ENCODE measurements at regions not wholly inside any gene's neighbourhood (a gene's known extent, or its start where the extent isn't known, plus 50 kb on each side); places are given as distances from the start of the nearest gene placed in this dataset.

DNA sequence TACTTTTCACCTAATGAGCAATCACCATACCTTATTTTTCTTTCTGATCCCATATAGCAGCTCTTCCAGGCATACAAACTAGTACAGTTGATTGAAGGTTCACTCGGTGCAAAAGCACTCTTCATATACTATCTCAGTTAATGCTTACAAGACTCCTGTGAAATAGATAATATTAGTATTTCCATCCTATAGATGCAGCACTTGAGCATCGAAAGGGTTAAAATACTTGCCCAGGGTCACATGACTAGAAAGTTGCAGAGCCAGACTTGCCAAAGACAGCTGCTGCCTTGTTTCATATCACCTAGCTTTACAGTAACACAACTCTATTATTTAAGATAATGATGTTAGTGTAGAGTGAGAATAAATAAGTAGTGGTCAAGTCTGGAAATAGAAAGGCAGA, 466.0 kb upstream of the TNP1 start (continued):
- TF ChIP-seq, protein P1, sequence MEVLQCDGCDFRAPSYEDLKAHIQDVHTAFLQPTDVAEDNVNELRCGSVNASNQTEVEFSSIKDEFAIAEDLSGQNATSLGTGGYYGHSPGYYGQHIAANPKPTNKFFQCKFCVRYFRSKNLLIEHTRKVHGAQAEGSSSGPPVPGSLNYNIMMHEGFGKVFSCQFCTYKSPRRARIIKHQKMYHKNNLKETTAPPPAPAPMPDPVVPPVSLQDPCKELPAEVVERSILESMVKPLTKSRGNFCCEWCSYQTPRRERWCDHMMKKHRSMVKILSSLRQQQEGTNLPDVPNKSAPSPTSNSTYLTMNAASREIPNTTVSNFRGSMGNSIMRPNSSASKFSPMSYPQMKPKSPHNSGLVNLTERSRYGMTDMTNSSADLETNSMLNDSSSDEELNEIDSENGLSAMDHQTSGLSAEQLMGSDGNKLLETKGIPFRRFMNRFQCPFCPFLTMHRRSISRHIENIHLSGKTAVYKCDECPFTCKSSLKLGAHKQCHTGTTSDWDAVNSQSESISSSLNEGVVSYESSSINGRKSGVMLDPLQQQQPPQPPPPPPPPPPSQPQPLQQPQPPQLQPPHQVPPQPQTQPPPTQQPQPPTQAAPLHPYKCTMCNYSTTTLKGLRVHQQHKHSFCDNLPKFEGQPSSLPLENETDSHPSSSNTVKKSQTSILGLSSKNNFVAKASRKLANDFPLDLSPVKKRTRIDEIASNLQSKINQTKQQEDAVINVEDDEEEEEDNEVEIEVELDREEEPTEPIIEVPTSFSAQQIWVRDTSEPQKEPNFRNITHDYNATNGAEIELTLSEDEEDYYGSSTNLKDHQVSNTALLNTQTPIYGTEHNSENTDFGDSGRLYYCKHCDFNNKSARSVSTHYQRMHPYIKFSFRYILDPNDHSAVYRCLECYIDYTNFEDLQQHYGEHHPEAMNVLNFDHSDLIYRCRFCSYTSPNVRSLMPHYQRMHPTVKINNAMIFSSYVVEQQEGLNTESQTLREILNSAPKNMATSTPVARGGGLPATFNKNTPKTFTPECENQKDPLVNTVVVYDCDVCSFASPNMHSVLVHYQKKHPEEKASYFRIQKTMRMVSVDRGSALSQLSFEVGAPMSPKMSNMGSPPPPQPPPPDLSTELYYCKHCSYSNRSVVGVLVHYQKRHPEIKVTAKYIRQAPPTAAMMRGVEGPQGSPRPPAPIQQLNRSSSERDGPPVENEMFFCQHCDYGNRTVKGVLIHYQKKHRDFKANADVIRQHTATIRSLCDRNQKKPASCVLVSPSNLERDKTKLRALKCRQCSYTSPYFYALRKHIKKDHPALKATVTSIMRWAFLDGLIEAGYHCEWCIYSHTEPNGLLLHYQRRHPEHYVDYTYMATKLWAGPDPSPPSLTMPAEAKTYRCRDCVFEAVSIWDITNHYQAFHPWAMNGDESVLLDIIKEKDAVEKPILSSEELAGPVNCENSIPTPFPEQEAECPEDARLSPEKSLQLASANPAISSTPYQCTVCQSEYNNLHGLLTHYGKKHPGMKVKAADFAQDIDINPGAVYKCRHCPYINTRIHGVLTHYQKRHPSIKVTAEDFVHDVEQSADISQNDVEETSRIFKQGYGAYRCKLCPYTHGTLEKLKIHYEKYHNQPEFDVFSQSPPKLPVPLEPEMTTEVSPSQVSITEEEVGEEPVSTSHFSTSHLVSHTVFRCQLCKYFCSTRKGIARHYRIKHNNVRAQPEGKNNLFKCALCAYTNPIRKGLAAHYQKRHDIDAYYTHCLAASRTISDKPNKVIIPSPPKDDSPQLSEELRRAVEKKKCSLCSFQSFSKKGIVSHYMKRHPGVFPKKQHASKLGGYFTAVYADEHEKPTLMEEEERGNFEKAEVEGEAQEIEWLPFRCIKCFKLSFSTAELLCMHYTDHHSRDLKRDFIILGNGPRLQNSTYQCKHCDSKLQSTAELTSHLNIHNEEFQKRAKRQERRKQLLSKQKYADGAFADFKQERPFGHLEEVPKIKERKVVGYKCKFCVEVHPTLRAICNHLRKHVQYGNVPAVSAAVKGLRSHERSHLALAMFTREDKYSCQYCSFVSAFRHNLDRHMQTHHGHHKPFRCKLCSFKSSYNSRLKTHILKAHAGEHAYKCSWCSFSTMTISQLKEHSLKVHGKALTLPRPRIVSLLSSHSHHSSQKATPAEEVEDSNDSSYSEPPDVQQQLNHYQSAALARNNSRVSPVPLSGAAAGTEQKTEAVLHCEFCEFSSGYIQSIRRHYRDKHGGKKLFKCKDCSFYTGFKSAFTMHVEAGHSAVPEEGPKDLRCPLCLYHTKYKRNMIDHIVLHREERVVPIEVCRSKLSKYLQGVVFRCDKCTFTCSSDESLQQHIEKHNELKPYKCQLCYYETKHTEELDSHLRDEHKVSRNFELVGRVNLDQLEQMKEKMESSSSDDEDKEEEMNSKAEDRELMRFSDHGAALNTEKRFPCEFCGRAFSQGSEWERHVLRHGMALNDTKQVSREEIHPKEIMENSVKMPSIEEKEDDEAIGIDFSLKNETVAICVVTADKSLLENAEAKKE (CRISPR knock-in tag; IDR thresholded peaks at IDR 0.05): no peak

DNA sequence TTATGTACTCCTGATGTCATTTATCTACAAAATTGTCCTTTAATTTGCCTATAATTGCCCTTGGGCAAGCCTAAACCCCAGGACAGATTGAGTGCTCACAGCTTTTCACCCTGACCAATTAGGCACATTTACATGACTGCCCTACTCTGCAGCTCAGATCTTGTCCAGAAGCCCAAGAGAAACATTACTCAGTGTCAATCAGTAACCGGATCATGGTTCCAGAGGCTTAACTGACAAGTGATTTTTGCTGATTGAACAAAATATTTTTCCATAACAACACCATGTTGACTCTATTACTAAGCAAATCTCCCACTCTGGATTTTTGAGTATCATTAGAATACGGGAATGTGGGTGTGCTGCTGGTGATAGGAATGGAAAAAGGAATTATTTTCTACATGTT, 465.4 kb upstream of the TNP1 start:
- H3K27me3 Mint-ChIP-seq (ENCODE audit: insufficient read depth, low read depth, poor library complexity): no peaks in the 10 kb centered on the region
- TF ChIP-seq NANOG (IDR thresholded peaks at IDR 0.05; ENCODE audit: borderline replicate concordance) (no peak), STAT1 (IDR thresholded peaks at IDR 0.05; ENCODE audit: unreplicated experiment) (no peak), EZH2 (IDR thresholded peaks at IDR 0.05; ENCODE audit: low read depth, unreplicated experiment) (no peak), EZH2phosphoT487 (IDR thresholded peaks at IDR 0.05; ENCODE audit: unreplicated experiment) (no peak)
- TF ChIP-seq, protein P1 (CRISPR knock-in tag; IDR thresholded peaks at IDR 0.05): no peak
- TF ChIP-seq, protein P2, sequence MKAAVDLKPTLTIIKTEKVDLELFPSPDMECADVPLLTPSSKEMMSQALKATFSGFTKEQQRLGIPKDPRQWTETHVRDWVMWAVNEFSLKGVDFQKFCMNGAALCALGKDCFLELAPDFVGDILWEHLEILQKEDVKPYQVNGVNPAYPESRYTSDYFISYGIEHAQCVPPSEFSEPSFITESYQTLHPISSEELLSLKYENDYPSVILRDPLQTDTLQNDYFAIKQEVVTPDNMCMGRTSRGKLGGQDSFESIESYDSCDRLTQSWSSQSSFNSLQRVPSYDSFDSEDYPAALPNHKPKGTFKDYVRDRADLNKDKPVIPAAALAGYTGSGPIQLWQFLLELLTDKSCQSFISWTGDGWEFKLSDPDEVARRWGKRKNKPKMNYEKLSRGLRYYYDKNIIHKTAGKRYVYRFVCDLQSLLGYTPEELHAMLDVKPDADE (IDR thresholded peaks at IDR 0.05): no peak
- TF ChIP-seq, protein P3, sequence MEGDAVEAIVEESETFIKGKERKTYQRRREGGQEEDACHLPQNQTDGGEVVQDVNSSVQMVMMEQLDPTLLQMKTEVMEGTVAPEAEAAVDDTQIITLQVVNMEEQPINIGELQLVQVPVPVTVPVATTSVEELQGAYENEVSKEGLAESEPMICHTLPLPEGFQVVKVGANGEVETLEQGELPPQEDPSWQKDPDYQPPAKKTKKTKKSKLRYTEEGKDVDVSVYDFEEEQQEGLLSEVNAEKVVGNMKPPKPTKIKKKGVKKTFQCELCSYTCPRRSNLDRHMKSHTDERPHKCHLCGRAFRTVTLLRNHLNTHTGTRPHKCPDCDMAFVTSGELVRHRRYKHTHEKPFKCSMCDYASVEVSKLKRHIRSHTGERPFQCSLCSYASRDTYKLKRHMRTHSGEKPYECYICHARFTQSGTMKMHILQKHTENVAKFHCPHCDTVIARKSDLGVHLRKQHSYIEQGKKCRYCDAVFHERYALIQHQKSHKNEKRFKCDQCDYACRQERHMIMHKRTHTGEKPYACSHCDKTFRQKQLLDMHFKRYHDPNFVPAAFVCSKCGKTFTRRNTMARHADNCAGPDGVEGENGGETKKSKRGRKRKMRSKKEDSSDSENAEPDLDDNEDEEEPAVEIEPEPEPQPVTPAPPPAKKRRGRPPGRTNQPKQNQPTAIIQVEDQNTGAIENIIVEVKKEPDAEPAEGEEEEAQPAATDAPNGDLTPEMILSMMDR (conservative IDR thresholded peaks at IDR 0.05; ENCODE audit: low read depth in 2 of 2): no peak

More for the DNA sequence above, 465.4 kb upstream of the TNP1 start:
- Histone ChIP-seq H3K79me2 (replicated peaks; ENCODE audit: insufficient read depth) (no peaks in the 10 kb centered on the region), H4K20me1 (replicated peaks; ENCODE audit: insufficient read depth) (no peaks in the 10 kb centered on the region), H3K4me1 (ENCODE audit: insufficient read depth) (peaks cover 5% of the 10 kb centered on the region), H3K9me2 (ENCODE audit: insufficient read depth) (no peaks in the 10 kb centered on the region), H3K27me3 (ENCODE audit: insufficient read depth) (no peaks in the 10 kb centered on the region), H3F3A (replicated peaks; ENCODE audit: low read depth) (no peaks in the 10 kb centered on the region), H3K4me3 (no peak overlapping the region), H3K27ac (ENCODE audit: low read depth) (no peak overlapping the region), H3K4me2 (no peak overlapping the region), H2AFZ (no peak overlapping the region), H3K36me3 (ENCODE audit: insufficient read depth) (no peaks in the 10 kb centered on the region)
- peaks cover 14% of the 10 kb centered on the region; the same call in 2 of the 3 replicates for H3K4me1 Mint-ChIP-seq
- H3K36me3 Mint-ChIP-seq (ENCODE audit: low read depth): no peaks in the 10 kb centered on the region
- H3K27ac Mint-ChIP-seq: no peak overlapping the region
- ATAC-seq: no peak
- H3K9me3 Mint-ChIP-seq: peaks cover 3% of the 10 kb centered on the region; the same call in 1 of the 3 replicates
- H3K4me3 Mint-ChIP-seq: no peak overlapping the region
- no peak for DNase-seq (ENCODE audit: low spot score)
